ENCODE measurements at regions not wholly inside any gene's neighbourhood (a gene's known extent, or its start where the extent isn't known, plus 50 kb on each side); places are given as distances from the start of the nearest gene placed in this dataset.

DNA sequence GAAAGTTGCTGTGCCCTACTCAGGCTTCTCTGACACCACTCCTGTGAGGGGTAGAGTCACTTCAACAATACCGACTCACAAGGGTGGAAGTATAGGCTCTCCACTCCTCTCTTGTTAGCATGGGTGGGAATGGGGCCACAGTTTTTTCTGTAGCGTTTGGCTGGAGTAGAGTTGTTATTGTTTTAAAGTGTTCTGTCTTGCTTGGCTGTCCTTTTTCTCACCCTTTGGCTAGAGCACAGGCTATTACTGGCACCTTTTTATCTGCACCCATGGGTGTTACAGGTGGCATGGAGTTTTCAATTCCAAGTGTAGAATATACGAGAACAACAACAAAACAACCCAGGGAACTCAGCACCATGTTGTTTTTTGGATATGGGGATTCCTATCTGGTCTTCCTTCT is 74.3 kb upstream of the CD5L start:
- RAD21 ChIA-PET (ENCODE audit: low non-redundant PET in 1 of 2, low total read pairs in 2 of 2, uncharacterized antibody in 2 of 2, unreplicated experiment in 2 of 2) = no interaction called here
- no peaks in the 10 kb centered on the region for H3K79me2 ChIP-seq (ENCODE audit: insufficient read depth, low read length)
- ATAC-seq (no peak), DNase-seq (ENCODE audit: low read depth, low spot score) (no peak)
- H3K36me3 ChIP-seq (ENCODE audit: control insufficient read depth in 1 of 2, insufficient read depth in 2 of 2, low read length in 2 of 2) = no peaks in the 10 kb centered on the region
- no peaks in the 10 kb centered on the region for H3K9me2 ChIP-seq (ENCODE audit: insufficient read depth)
- no peak overlapping the region for H3K27ac ChIP-seq (ENCODE audit: low read depth, low read length)
- no peaks in the 10 kb centered on the region for H3K4me1 ChIP-seq (ENCODE audit: control insufficient read depth in 1 of 2, insufficient read depth in 2 of 2, low read length in 2 of 2)
- H3K9ac ChIP-seq (ENCODE audit: low read length) = no peak overlapping the region
- BruUV-seq (replicated peaks) = no TSS peak
- no peaks in the 10 kb centered on the region for H3K9me3 ChIP-seq (ENCODE audit: control insufficient read depth in 1 of 2, insufficient read depth in 1 of 2, low read depth in 1 of 2, low read length in 2 of 2)
- POLR2A ChIA-PET = no interaction called here
- no peak for TF ChIP-seq CBX3 (IDR thresholded peaks at IDR 0.05; ENCODE audit: low read depth)
- TF ChIP-seq POLR2A (IDR thresholded peaks at IDR 0.05; ENCODE audit: borderline replicate concordance, extremely low read depth, insufficient read depth, insufficient read length) = no peak
- TF ChIP-seq SP1 (IDR thresholded peaks at IDR 0.05; ENCODE audit: low read depth) = no peak
- TF ChIP-seq RAD21 (IDR thresholded peaks at IDR 0.05; ENCODE audit: low read depth) = no peak
- TF ChIP-seq ZNF274 (IDR thresholded peaks at IDR 0.05; ENCODE audit: low read depth, low read length) = no peak
- no peak for TF ChIP-seq JUND (IDR thresholded peaks at IDR 0.05)
- TF ChIP-seq, protein P1, sequence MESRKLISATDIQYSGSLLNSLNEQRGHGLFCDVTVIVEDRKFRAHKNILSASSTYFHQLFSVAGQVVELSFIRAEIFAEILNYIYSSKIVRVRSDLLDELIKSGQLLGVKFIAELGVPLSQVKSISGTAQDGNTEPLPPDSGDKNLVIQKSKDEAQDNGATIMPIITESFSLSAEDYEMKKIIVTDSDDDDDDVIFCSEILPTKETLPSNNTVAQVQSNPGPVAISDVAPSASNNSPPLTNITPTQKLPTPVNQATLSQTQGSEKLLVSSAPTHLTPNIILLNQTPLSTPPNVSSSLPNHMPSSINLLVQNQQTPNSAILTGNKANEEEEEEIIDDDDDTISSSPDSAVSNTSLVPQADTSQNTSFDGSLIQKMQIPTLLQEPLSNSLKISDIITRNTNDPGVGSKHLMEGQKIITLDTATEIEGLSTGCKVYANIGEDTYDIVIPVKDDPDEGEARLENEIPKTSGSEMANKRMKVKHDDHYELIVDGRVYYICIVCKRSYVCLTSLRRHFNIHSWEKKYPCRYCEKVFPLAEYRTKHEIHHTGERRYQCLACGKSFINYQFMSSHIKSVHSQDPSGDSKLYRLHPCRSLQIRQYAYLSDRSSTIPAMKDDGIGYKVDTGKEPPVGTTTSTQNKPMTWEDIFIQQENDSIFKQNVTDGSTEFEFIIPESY (IDR thresholded peaks at IDR 0.05; ENCODE audit: extremely low read depth, insufficient replicate concordance, low read length) = no peak
- no peak for TF ChIP-seq EZH2 (IDR thresholded peaks at IDR 0.05)
- TF ChIP-seq ATF3 (IDR thresholded peaks at IDR 0.05) = no peak
- no peak for TF ChIP-seq EZH2phosphoT487 (IDR thresholded peaks at IDR 0.05; ENCODE audit: borderline replicate concordance)
- TF ChIP-seq EGR1 (IDR thresholded peaks at IDR 0.05; ENCODE audit: low read depth) = no peak
- TF ChIP-seq ZFX (IDR thresholded peaks at IDR 0.05) = no peak
- TF ChIP-seq SIN3A (IDR thresholded peaks at IDR 0.05; ENCODE audit: low read depth) = no peak
- no peak for TF ChIP-seq TCF7L2 (IDR thresholded peaks at IDR 0.05; ENCODE audit: borderline replicate concordance, extremely low read depth, insufficient read depth, insufficient read length)
- TF ChIP-seq REST (IDR thresholded peaks at IDR 0.05; ENCODE audit: low read depth) = no peak
- TF ChIP-seq POLR2AphosphoS5 (IDR thresholded peaks at IDR 0.05; ENCODE audit: low read depth, low read length) = no peak
- CTCF ChIA-PET = no interaction called here
- H3K27me3 ChIP-seq (ENCODE audit: insufficient read depth, low read length) = peaks cover 51% of the 10 kb centered on the region
- H4K20me1 ChIP-seq (ENCODE audit: insufficient read depth) = no peaks in the 10 kb centered on the region; the same call in 1 of the 2 replicates
- no peak overlapping the region for H3K4me2 ChIP-seq (ENCODE audit: low read length)
- no peak overlapping the region for H2AFZ ChIP-seq (ENCODE audit: low read depth, low read length, poor library complexity, severe bottlenecking)
- intact Hi-C loops (cut with micrococcal nuclease) = no loop called here
- no peak overlapping the region for H3K4me3 ChIP-seq (replicated peaks in 1 of 2; ENCODE audit: low read depth in 1 of 2, low read length in 2 of 2)
